H9 (cell line): ENCODE measurements at regions not wholly inside any gene's neighbourhood (a gene's known extent, or its start where the extent isn't known, plus 50 kb on each side); places are given as distances from the start of the nearest gene placed in this dataset.

Experiments used
- DNase-seq: peaks from one replicate; pipeline ENCODE4 v3.0.0-alpha.2; 2017
- H2AFZ ChIP-seq: one replicate; pipeline ENCODE4 v1.6.1; 2013; ENCODE audit warnings: mild to moderate bottlenecking, low read length, control low read depth, moderate library complexity
- H2AK5ac ChIP-seq: 2 replicates; pipeline ENCODE4 v1.6.1; 2013; ENCODE audit warnings: low read length, control low read depth, mixed read lengths; ENCODE audit not compliant: insufficient read length
- H2BK120ac ChIP-seq: one replicate; pipeline ENCODE4 v1.6.1; 2013; ENCODE audit warnings: low read depth, mild to moderate bottlenecking, low read length, control low read depth, inconsistent platforms; ENCODE audit not compliant: poor library complexity, severe bottlenecking
- H2BK12ac ChIP-seq: 2 replicates; pipeline ENCODE4 v1.6.1; 2013; ENCODE audit warnings: low read length, control low read depth, mixed read lengths, low read depth; ENCODE audit not compliant: insufficient read length
- H2BK15ac ChIP-seq: 2 replicates; pipeline ENCODE4 v1.6.1; 2013; ENCODE audit warnings: low read depth, low read length, control low read depth
- H2BK20ac ChIP-seq: one replicate; pipeline ENCODE4 v1.6.1; 2013; ENCODE audit warnings: low read depth, mild to moderate bottlenecking, low read length, control low read depth, inconsistent platforms; ENCODE audit not compliant: poor library complexity, severe bottlenecking
- H2BK5ac ChIP-seq: 2 replicates; pipeline ENCODE4 v1.6.1; 2013; ENCODE audit warnings: low read length, control low read depth, mixed read lengths; ENCODE audit not compliant: insufficient read length
- H3K14ac ChIP-seq: 2 replicates; pipeline ENCODE4 v1.6.1; 2013; ENCODE audit warnings: low read length, control low read depth; ENCODE audit not compliant: insufficient read depth
- H3K18ac ChIP-seq: 2 replicates; pipeline ENCODE4 v1.6.1; 2013; ENCODE audit warnings: low read depth, mild to moderate bottlenecking, mixed read lengths, low read length, control low read depth; ENCODE audit not compliant: insufficient read length
- H3K23ac ChIP-seq: 2 replicates; pipeline ENCODE4 v1.6.1; 2013; ENCODE audit warnings: low read length, control low read depth, mixed read lengths, low read depth; ENCODE audit not compliant: insufficient read length
- H3K23me2 ChIP-seq: 2 replicates; pipeline ENCODE4 v1.6.1; 2013; ENCODE audit warnings: low read depth, mild to moderate bottlenecking, mixed read lengths, low read length, control low read depth; ENCODE audit not compliant: insufficient read length, poor library complexity, severe bottlenecking
- H3K27ac ChIP-seq: 2 replicates; pipeline ENCODE4 v1.5.1; 2013; ENCODE audit warnings: low read length, control low read depth, mixed read lengths, low read depth; ENCODE audit not compliant: insufficient read length
- H3K27me3 ChIP-seq: 2 replicates; pipeline ENCODE4 v1.6.1; 2013; ENCODE audit warnings: low read length, control low read depth, inconsistent platforms; ENCODE audit not compliant: insufficient read depth
- H3K4ac ChIP-seq: 2 replicates; pipeline ENCODE4 v1.6.1; 2013; ENCODE audit warnings: low read depth, mild to moderate bottlenecking, control low read depth, inconsistent platforms, low read length, moderate library complexity
- H3K4me1 ChIP-seq: 2 replicates; pipeline ENCODE4 v1.6.1; 2013; ENCODE audit warnings: low read length, control low read depth, inconsistent platforms; ENCODE audit not compliant: insufficient read depth
- H3K4me2 ChIP-seq: 2 replicates; pipeline ENCODE4 v1.6.1; 2013; ENCODE audit warnings: low read length, control low read depth, mixed read lengths; ENCODE audit not compliant: insufficient read length, insufficient read depth
- H3K56ac ChIP-seq: 2 replicates; pipeline ENCODE4 v1.6.1; 2013; ENCODE audit warnings: low read depth, mild to moderate bottlenecking, mixed read lengths, low read length, control low read depth; ENCODE audit not compliant: insufficient read length
- H3K79me1 ChIP-seq: 2 replicates; pipeline ENCODE4 v1.6.1; 2013; ENCODE audit warnings: low read depth, mild to moderate bottlenecking, moderate library complexity, low read length, control low read depth, inconsistent platforms; ENCODE audit not compliant: insufficient read depth, poor library complexity, severe bottlenecking
- H3K79me2 ChIP-seq: 2 replicates; pipeline ENCODE4 v1.6.1; 2013; ENCODE audit warnings: low read length, control low read depth, inconsistent platforms; ENCODE audit not compliant: insufficient read depth
- H3K9ac ChIP-seq: 2 replicates; pipeline ENCODE4 v1.6.1; 2013; ENCODE audit warnings: low read length, control low read depth, mixed read lengths; ENCODE audit not compliant: insufficient read length; ENCODE audit errors: extremely low read depth
- H3K9me3 ChIP-seq: one replicate; pipeline ENCODE4 v1.6.1; 2013; ENCODE audit warnings: low read depth, low read length, inconsistent platforms; ENCODE audit not compliant: control insufficient read depth
- H3T11ph ChIP-seq: one replicate; pipeline ENCODE4 v1.6.1; 2013; ENCODE audit warnings: mild to moderate bottlenecking, low read length, control low read depth, inconsistent platforms
- H4K20me1 ChIP-seq: one replicate; pipeline ENCODE4 v1.6.1; 2013; ENCODE audit not compliant: control insufficient read depth, insufficient read length, insufficient read depth
- H4K5ac ChIP-seq: 2 replicates; pipeline ENCODE4 v1.6.1; 2013; ENCODE audit warnings: low read depth, mild to moderate bottlenecking, mixed read lengths, low read length, control low read depth; ENCODE audit not compliant: insufficient read length
- H4K8ac ChIP-seq: replicated peaks from 2 replicates; pipeline ENCODE4 v1.6.1; 2013; ENCODE audit warnings: low read length, control low read depth, mixed read lengths, low read depth; ENCODE audit not compliant: insufficient read length
- H4K91ac ChIP-seq: 2 replicates; pipeline ENCODE4 v1.6.1; 2013; ENCODE audit warnings: low read depth, mild to moderate bottlenecking, moderate library complexity, mixed read lengths, low read length, control low read depth; ENCODE audit not compliant: insufficient read length
- H3K27ac Mint-ChIP-seq, 3 experiments: 2 replicates in 2 of 3; 3 replicates in 1 of 3; pipeline ENCODE4 v1.8.0; 2020 to 2021; ENCODE audit warnings: mixed read lengths in 3 of 3, mild to moderate bottlenecking in 1 of 3, moderate library complexity in 1 of 3
- H3K27me3 Mint-ChIP-seq: 2 replicates; pipeline ENCODE4 v1.8.0; 2021; ENCODE audit warnings: low read depth, mild to moderate bottlenecking, moderate library complexity, mixed read lengths
- H3K36me3 Mint-ChIP-seq, 3 experiments: 2 replicates in 2 of 3; 3 replicates in 1 of 3; pipeline ENCODE4 v1.8.0; 2020 to 2021; ENCODE audit warnings: low read depth in 3 of 3, mixed read lengths in 3 of 3; ENCODE audit not compliant: insufficient read depth in 1 of 3
- H3K4me1 Mint-ChIP-seq, 2 experiments: 2 replicates each; pipeline ENCODE4 v1.8.0; 2020; ENCODE audit warnings: mixed read lengths in 2 of 2
- H3K4me3 Mint-ChIP-seq, 2 experiments: 2 replicates in 1 of 2; 3 replicates in 1 of 2; pipeline ENCODE4 v1.8.0; 2020 to 2021; ENCODE audit warnings: mild to moderate bottlenecking in 2 of 2, mixed read lengths in 2 of 2, moderate library complexity in 1 of 2
- H3K9me3 Mint-ChIP-seq, 2 experiments: 2 replicates in 1 of 2; 3 replicates in 1 of 2; pipeline ENCODE4 v1.8.0; 2020; ENCODE audit warnings: mild to moderate bottlenecking in 2 of 2, mixed read lengths in 2 of 2, moderate library complexity in 1 of 2
- CTCF ChIP-seq: fragments of 200-600 bp; sonication (generic); conservative IDR thresholded peaks from 3 replicates; pipeline ENCODE4 v1.8.0; 2021; ENCODE audit warnings: antibody characterized with exemption, mild to moderate bottlenecking
- WGBS: extraction: QIAGEN DNeasy Blood & Tissue Kit; methylation state at CpG from one replicate; pipeline ENCODE4 v1.1.7; 2013; ENCODE audit warnings: missing lambda C conversion rate, low lambda C conversion rate, mixed read lengths; ENCODE audit not compliant: insufficient read length; ENCODE audit errors: extremely low coverage; 5-methylcytosine and 5-hydroxymethylcytosine counted together

GRCh38 chr13:83752141-83752540 is 130.1 kb downstream of the SLITRK1 start:
- Mint-ChIP-seq H3K4me3 (no peak overlapping the region), H3K36me3 (peaks cover 0 to 11% (median 0%) of the 10 kb centered on the region in 3 experiments; a peak in 2 of 7 replicates), H3K27me3 (no peaks in the 10 kb centered on the region), H3K9me3 (peaks cover 0 to 5% of the 10 kb centered on the region in 2 experiments; a peak in 2 of 5 replicates), H3K4me1 (no peaks in the 10 kb centered on the region), H3K27ac (no peak overlapping the region; a peak in 1 of 7 replicates)
- Histone ChIP-seq H3K18ac (no peak overlapping the region), H2BK20ac (no peak overlapping the region), H3K9me3 (no peaks in the 10 kb centered on the region), H3K56ac (no peak overlapping the region), H3T11ph (no peak overlapping the region), H2BK5ac (no peak overlapping the region), H3K14ac (no peak overlapping the region), H4K8ac (no peak overlapping the region), H2BK120ac (no peak overlapping the region), H3K23me2 (no peaks in the 10 kb centered on the region), H3K27ac (no peak overlapping the region), H2BK15ac (no peak overlapping the region), H4K20me1 (no peaks in the 10 kb centered on the region), H3K27me3 (no peaks in the 10 kb centered on the region), H3K23ac (no peak overlapping the region), H2BK12ac (no peak overlapping the region), H2AK5ac (no peak overlapping the region), H3K79me2 (no peaks in the 10 kb centered on the region), H2AFZ (no peak overlapping the region), H3K4me1 (no peaks in the 10 kb centered on the region), H4K5ac (no peak overlapping the region), H3K4me2 (no peak overlapping the region), H3K9ac (no peak overlapping the region), H3K4ac (no peak overlapping the region), H3K79me1 (no peaks in the 10 kb centered on the region), H4K91ac (no peak overlapping the region)
- DNase-seq, result no peak
- no peak for TF ChIP-seq CTCF
- no CpG with 5 or more reads among the region's 4 CpGs for WGBS
